Adrenal gland (tissue), 5 donors: ENCODE measurements at regions not wholly inside any gene's neighbourhood (a gene's known extent, or its start where the extent isn't known, plus 50 kb on each side); places are given as distances from the start of the nearest gene placed in this dataset.

ENCODE experiments used
- POLR2A ChIP-seq, 2 donors: fragments of 450-650 bp; IDR thresholded peaks; one replicate each; pipeline ENCODE4 v1.6.1; 2017; ENCODE audit warnings: antibody characterized with exemption in 2 of 2, mild to moderate bottlenecking in 2 of 2, moderate library complexity in 1 of 2
- TF ChIP-seq, protein P1 (sequence below), 6 experiments: fragments of 450-650 bp in 4 of 6; fragments of 200-600 bp in 2 of 6; sonication (generic) in 1 of 6; IDR thresholded peaks; 1 replicate in 5 of 6; 2 replicates in 1 of 6; pipeline versions ENCODE4 v1.5.1 to v1.8.0; 2016 to 2021; ENCODE audit warnings: antibody characterized with exemption in 6 of 6, mild to moderate bottlenecking in 2 of 6, moderate library complexity in 1 of 6
- donor health status: DM: no; HTN: no; CAD: no.

GRCh38 chrX:3257471-3257870 lies 89.0 kb downstream of the MXRA5 start:
- TF ChIP-seq, protein P1, sequence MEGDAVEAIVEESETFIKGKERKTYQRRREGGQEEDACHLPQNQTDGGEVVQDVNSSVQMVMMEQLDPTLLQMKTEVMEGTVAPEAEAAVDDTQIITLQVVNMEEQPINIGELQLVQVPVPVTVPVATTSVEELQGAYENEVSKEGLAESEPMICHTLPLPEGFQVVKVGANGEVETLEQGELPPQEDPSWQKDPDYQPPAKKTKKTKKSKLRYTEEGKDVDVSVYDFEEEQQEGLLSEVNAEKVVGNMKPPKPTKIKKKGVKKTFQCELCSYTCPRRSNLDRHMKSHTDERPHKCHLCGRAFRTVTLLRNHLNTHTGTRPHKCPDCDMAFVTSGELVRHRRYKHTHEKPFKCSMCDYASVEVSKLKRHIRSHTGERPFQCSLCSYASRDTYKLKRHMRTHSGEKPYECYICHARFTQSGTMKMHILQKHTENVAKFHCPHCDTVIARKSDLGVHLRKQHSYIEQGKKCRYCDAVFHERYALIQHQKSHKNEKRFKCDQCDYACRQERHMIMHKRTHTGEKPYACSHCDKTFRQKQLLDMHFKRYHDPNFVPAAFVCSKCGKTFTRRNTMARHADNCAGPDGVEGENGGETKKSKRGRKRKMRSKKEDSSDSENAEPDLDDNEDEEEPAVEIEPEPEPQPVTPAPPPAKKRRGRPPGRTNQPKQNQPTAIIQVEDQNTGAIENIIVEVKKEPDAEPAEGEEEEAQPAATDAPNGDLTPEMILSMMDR (IDR thresholded peaks at IDR 0.05) = no peak
- no peak for TF ChIP-seq POLR2A (IDR thresholded peaks at IDR 0.05)
